Activated CD4-positive, alpha-beta memory T cell treated with anti-CD3 and anti-CD28 coated beads, Interleukin-2, amount 10 ng/mL, durations not matched to agents 7 days and 5 days (primary cell): ENCODE measurements at regions not wholly inside any gene's neighbourhood (a gene's known extent, or its start where the extent isn't known, plus 50 kb on each side); places are given as distances from the start of the nearest gene placed in this dataset.
"Not testable (repeated sequence)": the region's sequence is repeated elsewhere in the genome, so short reads cannot be mapped to it uniquely, and the experiment has no call there.

ENCODE experiments used
- CTCF ChIA-PET: fragments of 350-600 bp; sonication (Branson Sonifier 250); formaldehyde crosslinking; loops from one replicate; lab custom pipeline; 2021; ENCODE audit warnings: antibody characterized with exemption, inconsistent platforms; lab: Charles Lee
- POLR2A ChIA-PET: fragments of 350-600 bp; sonication (Branson Sonifier 250); formaldehyde crosslinking; loops from one replicate; lab custom pipeline; 2021; ENCODE audit warnings: antibody characterized with exemption; lab: Charles Lee
- DNase-seq: peaks from one replicate; pipeline ENCODE4 v3.0.0-alpha.2; 2020
- H3K27ac Mint-ChIP-seq: one replicate; pipeline ENCODE4 v1.8.0; 2021; ENCODE audit warnings: mild to moderate bottlenecking, mixed read lengths
- H3K27me3 Mint-ChIP-seq: one replicate; pipeline ENCODE4 v1.8.0; 2021; ENCODE audit warnings: mixed read lengths
- H3K36me3 Mint-ChIP-seq: one replicate; pipeline ENCODE4 v1.8.0; 2021; ENCODE audit warnings: low read depth, mixed read lengths
- H3K4me1 Mint-ChIP-seq: one replicate; pipeline ENCODE4 v1.8.0; 2021; ENCODE audit warnings: mixed read lengths
- H3K4me3 Mint-ChIP-seq: one replicate; pipeline ENCODE4 v1.8.0; 2021; ENCODE audit warnings: mild to moderate bottlenecking, mixed read lengths
- H3K9me3 Mint-ChIP-seq: one replicate; pipeline ENCODE4 v1.8.0; 2021; ENCODE audit warnings: mixed read lengths

DNA sequence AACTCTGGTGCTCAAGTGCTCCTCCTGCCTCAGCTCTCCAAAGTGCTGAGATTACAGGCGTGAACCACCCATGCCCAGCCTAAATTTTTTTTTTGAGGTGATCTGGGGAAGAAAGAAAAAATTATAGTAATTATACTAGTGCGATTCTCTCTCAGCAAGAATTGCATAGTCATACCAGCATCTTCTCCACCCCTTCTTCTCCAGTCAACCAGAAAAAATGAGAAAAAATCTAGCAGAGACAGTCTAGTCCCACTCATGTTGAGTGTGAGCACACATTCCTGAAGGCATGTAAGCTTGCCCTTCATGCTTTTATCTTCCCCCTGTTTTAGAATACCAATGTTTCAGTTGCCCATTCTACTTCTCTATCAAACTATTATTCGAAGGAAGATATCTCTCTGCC, 207.6 kb downstream of the S1PR1 start:
- ChIA-PET CTCF (interaction anchor here (1.7 kb wide), 1 partner anchor 9 kb away, joined by 5 read pairs; no protein-coding TSS in a partner anchor), POLR2A (no interaction called here)
- no peak for DNase-seq
- Mint-ChIP-seq H3K36me3 (no peaks in the 10 kb centered on the region), H3K27ac (no peak overlapping the region), H3K4me3 (no peak overlapping the region), H3K27me3 (peaks cover 14% of the 10 kb centered on the region), H3K9me3 (no peaks in the 10 kb centered on the region), H3K4me1 (no peaks in the 10 kb centered on the region)

DNA sequence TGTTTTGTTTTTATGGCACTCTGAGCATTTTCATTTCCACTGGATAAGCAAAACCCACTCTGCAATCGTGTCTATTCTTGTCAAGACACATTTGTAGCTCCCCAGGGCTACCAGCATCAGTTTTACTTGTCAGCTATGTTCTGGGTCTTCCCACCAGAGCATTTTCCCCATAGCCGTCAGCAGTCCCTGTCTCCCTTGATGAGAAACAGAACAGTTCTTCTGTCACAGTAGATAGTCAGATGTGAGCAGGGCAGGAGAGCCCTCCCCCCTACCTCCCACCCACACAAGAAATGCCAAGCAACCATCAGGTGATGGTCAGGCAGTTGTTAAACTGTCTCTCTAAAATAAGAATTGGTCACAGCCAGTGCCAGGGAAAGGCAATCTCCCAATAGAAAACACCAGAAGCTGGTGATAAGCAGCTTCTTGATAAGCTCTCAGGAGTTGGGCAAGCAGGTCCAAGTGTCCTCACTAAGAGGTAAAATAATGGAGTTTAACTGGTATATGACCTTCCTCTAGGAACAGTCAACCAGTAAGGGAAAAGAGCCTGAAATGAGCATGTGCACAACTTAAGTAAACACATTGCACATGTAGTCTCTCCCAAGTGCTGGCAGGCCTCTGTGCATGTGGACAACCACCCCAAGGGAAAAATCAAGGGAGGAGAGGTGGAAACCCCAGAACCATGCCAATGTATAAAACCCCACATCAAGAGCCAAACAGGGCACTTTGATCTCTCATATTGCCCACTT, 208.2 kb downstream of the S1PR1 start:
- peaks cover 13% of the 10 kb centered on the region for H3K27me3 Mint-ChIP-seq
- no peak for DNase-seq

DNA sequence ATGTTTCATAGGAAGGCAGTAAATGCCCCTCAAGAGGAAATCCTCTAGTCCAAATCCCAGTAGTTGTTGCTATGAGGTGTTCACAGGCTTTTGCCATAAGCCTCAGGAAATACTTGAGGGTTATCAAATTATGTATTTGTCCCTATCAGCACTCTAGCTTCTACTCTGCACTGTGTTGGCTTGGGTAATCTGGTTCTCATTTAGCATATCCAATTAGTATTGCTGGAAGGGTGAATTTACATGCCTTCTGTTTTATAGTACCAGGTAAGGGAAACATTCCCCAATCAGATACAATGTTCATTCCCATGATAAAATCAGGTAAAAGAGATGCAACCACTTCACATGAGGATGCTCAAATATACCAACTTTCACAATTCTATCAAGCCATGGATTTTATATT, 211.2 kb downstream of the S1PR1 start:
- H3K36me3 Mint-ChIP-seq, result peaks cover 6% of the 10 kb centered on the region
- peaks cover 9% of the 10 kb centered on the region for H3K9me3 Mint-ChIP-seq
- peaks cover 6% of the 10 kb centered on the region for H3K27me3 Mint-ChIP-seq
- H3K27ac Mint-ChIP-seq, result no peak overlapping the region
- CTCF ChIA-PET, result no interaction called here
- H3K4me3 Mint-ChIP-seq, result no peak overlapping the region
- POLR2A ChIA-PET, result no interaction called here
- DNase-seq, result no peak
- H3K4me1 Mint-ChIP-seq, result peaks cover 22% of the 10 kb centered on the region

More for the DNA sequence above, 208.2 kb downstream of the S1PR1 start:
- no peaks in the 10 kb centered on the region for H3K4me1 Mint-ChIP-seq
- H3K27ac Mint-ChIP-seq, result no peak overlapping the region
- POLR2A ChIA-PET, result no interaction called here
- H3K9me3 Mint-ChIP-seq, result no peaks in the 10 kb centered on the region
- no peak overlapping the region for H3K4me3 Mint-ChIP-seq
- CTCF ChIA-PET, result no interaction called here
- H3K36me3 Mint-ChIP-seq, result no peaks in the 10 kb centered on the region

DNA sequence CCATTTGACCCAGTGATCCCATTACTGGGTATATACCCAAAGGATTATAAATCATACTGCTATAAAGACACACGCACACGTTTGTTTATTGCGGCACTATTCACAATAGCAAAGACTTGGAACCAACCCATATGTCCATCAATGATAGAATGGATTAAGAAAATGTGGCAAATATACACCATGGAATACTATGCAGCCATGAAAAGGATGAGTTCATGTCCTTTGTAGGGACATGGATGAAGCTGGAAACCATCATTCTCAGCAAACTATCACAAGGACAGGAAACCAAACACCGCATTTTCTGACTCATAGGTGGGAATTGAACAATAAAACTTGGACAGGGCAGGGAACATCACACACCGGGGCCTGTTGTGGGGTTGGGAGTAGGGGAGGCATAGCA, 213.9 kb downstream of the S1PR1 start:
- H3K4me1 Mint-ChIP-seq, result peaks cover 35% of the 10 kb centered on the region
- H3K36me3 Mint-ChIP-seq, H3K27me3 Mint-ChIP-seq, H3K4me3 Mint-ChIP-seq, POLR2A ChIA-PET, H3K9me3 Mint-ChIP-seq, H3K27ac Mint-ChIP-seq, DNase-seq: not testable (repeated sequence)
- CTCF ChIA-PET, result interaction anchor here (0.9 kb wide), 1 partner anchor 141 kb away, joined by 3 read pairs; no protein-coding TSS in a partner anchor

DNA sequence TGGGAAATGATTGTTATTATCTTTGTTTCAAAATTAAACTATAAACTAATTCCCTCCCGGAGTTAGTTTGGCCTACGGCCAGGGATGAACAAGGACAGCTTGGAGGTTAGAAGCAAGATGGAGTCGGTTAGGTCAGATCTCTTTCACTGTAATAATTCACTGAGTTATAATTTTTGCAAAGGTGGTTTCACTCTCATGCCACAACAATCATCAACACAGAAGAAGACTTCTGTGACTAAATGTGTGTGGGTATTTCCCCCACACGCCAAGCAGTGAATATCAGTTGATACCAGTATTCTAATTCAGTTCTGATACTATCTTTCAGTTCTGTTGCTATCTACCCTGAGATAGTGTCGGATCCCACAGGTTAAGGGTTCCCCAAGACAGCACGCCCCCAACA, 215.1 kb downstream of the S1PR1 start:
- no peak for DNase-seq
- peaks cover 9% of the 10 kb centered on the region for H3K9me3 Mint-ChIP-seq
- H3K4me3 Mint-ChIP-seq, result no peak overlapping the region
- POLR2A ChIA-PET, result interaction anchor here (1.6 kb wide), 1 partner anchor 11 kb away, joined by 4 read pairs; no protein-coding TSS in a partner anchor
- CTCF ChIA-PET, result no interaction called here
- H3K27ac Mint-ChIP-seq, result peak overlapping the region; percentile 29
- peaks cover 6% of the 10 kb centered on the region for H3K36me3 Mint-ChIP-seq
- peaks cover 35% of the 10 kb centered on the region for H3K4me1 Mint-ChIP-seq
- peaks cover 7% of the 10 kb centered on the region for H3K27me3 Mint-ChIP-seq

DNA sequence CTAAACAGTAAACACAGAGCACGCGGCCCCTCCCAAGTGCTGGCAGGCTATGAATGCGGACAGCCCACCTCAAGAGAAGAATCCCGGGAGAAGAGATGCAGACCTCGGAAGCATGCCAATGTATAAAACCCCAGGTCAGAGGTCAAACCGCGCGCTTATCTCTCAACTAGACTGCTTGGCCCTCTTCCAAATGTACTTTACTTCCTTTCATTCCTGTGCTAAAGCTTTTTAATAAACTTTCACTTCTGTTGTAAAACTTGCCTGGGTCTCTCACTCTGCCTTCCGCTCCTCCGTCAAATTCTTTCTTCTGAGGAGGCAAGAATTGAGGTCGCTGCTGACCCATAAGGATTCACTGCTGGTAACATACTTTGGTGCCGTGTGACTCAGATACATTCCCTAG, 216.0 kb downstream of the S1PR1 start:
- Mint-ChIP-seq H3K27me3 (peaks cover 8% of the 10 kb centered on the region), H3K36me3 (peaks cover 6% of the 10 kb centered on the region), H3K27ac (no peak overlapping the region), H3K9me3 (peaks cover 9% of the 10 kb centered on the region), H3K4me1 (peaks cover 35% of the 10 kb centered on the region), H3K4me3 (no peak overlapping the region)
- no peak for DNase-seq
- POLR2A ChIA-PET, result interaction anchor here (1.6 kb wide), 1 partner anchor 12 kb away, joined by 4 read pairs; no protein-coding TSS in a partner anchor
- CTCF ChIA-PET, result interaction anchor here (1.0 to 2.1 kb wide), 3 partner anchors 9 to 143 kb away, joined by 3 to 5 read pairs (median 4); no protein-coding TSS in a partner anchor

DNA sequence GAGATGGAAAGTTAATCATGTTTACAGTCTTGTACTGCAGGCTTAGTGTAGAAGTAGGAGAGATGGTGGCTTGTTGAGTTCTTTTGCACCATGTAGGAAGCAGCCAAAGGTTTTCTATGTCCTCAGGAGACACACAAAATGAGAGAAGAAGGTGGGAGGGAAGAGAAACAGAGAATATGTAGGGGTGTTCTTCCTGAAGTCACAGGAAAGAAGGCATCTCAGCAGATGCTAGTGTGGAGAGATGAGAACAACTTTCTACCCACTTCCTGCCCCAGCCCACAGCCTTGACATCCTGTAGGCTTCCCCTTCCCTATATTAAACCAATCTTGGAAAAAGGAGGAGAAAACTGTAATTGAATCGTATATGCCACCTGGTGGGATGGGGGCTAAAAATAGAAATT, 217.0 kb downstream of the S1PR1 start:
- CTCF ChIA-PET, result interaction anchor here (1.0 to 2.3 kb wide), 6 partner anchors 10 to 144 kb away, joined by 3 to 12 read pairs (median 4); no protein-coding TSS in a partner anchor
- Mint-ChIP-seq H3K36me3 (peaks cover 6% of the 10 kb centered on the region), H3K4me3 (no peak overlapping the region), H3K27ac (no peak overlapping the region), H3K9me3 (peaks cover 9% of the 10 kb centered on the region), H3K27me3 (peaks cover 7% of the 10 kb centered on the region), H3K4me1 (peaks cover 35% of the 10 kb centered on the region)
- no peak for DNase-seq
- POLR2A ChIA-PET, result interaction anchor here (1.0 kb wide), 1 partner anchor 10 kb away, joined by 3 read pairs; no protein-coding TSS in a partner anchor

DNA sequence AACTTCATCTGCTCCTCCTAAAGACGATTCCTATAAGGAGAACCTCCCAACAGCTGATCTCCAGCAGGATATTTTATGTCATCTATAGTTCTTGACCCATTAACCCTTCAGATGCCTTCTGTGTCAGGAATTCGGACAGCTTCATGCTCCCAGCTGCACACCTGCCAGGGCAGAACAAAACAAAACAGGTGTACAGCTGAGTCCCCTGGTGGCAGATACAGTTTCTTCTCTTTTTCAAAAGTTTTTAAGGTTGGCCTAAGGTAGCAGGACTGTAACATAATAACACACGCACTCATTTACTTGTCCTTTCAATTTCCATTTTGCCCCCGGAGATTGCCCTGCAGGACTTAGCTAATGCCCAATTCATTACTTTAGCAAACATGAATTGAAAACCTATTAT, 218.3 kb downstream of the S1PR1 start:
- ChIA-PET CTCF (interaction anchor here (1.9 to 2.3 kb wide), 2 partner anchors 19 to 145 kb away, joined by 6 to 12 read pairs; no protein-coding TSS in a partner anchor), POLR2A (interaction anchor here (0.6 kb wide), 1 partner anchor 359 kb away, joined by 3 read pairs; no protein-coding TSS in a partner anchor)
- Mint-ChIP-seq H3K36me3 (peaks cover 6% of the 10 kb centered on the region), H3K4me1 (peaks cover 35% of the 10 kb centered on the region), H3K9me3 (peaks cover 9% of the 10 kb centered on the region), H3K27me3 (peaks cover 6% of the 10 kb centered on the region), H3K4me3 (no peak overlapping the region), H3K27ac (no peak overlapping the region)
- DNase-seq, result no peak

DNA sequence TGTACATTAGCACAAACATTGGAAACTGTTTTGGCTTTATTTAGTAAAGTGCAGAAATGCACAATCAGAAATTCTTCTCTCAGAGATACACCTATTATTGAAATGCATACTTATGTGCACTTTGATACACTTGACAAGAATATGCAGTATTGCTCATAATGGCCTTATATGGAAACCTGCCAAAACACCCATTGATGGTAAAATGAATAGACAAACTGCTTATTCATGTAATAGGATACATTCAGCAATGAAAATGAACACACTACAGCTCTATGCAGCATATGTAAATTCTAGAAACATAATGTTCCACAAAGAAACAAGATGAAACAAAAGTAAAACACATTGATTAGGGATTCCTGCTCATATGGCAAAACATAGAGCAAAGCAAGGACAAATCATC, 223.9 kb downstream of the S1PR1 start:
- no peaks in the 10 kb centered on the region for H3K9me3 Mint-ChIP-seq
- ChIA-PET CTCF (no interaction called here), POLR2A (no interaction called here)
- H3K4me1 Mint-ChIP-seq, result no peaks in the 10 kb centered on the region
- no peak for DNase-seq
- H3K27ac Mint-ChIP-seq, result no peak overlapping the region
- peaks cover 13% of the 10 kb centered on the region for H3K27me3 Mint-ChIP-seq
- no peak overlapping the region for H3K4me3 Mint-ChIP-seq
- H3K36me3 Mint-ChIP-seq, result no peaks in the 10 kb centered on the region

DNA sequence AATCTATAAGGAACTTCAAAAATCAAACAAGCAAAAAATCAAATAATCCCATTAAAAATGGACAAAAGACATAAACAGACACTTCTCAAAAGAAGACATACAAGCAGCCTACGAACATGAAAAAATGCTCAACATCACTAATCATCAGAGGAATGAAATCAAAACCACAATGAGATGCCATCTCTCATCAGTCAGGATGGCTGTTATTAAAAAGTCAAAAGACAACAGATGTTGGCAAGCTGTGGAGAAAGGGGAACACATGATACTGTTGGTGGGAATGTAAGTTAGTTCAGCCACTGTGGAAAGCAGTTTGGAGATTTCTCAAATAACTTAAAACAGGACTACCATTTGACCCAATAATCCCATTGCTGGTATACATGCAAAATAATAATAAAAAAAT, 226.4 kb downstream of the S1PR1 start:
- H3K4me1 Mint-ChIP-seq, result no peaks in the 10 kb centered on the region
- H3K27me3 Mint-ChIP-seq, result peaks cover 7% of the 10 kb centered on the region
- no peak for DNase-seq
- no peaks in the 10 kb centered on the region for H3K36me3 Mint-ChIP-seq
- POLR2A ChIA-PET, result no interaction called here
- no peak overlapping the region for H3K4me3 Mint-ChIP-seq
- CTCF ChIA-PET, result no interaction called here
- no peaks in the 10 kb centered on the region for H3K9me3 Mint-ChIP-seq
- H3K27ac Mint-ChIP-seq, result no peak overlapping the region

DNA sequence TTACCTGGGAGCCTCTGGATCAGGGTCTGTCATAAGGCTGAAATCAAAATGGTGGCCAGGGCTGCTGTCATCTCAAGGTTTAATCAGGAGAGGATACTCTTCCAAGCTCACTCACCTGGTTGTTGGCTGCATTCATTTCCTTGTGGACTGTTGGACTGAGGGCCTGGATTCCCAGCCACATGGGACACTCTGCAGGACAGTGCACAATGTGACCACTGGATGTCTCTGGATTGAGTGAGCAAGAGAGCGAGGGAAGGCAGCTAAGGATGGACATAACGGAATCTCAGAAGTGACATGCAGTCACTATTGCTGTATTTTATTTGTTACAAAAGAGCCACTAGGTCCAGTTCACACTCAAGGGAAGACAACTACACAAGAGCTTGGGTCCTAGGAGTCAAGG, 229.1 kb downstream of the S1PR1 start:
- DNase-seq, result no peak
- Mint-ChIP-seq H3K4me3 (no peak overlapping the region), H3K27ac (no peak overlapping the region), H3K9me3 (no peaks in the 10 kb centered on the region), H3K36me3 (no peaks in the 10 kb centered on the region), H3K4me1 (no peaks in the 10 kb centered on the region), H3K27me3 (peaks cover 4% of the 10 kb centered on the region)
- CTCF ChIA-PET, result interaction anchor here (1.3 kb wide), 1 partner anchor 12 kb away, joined by 4 read pairs; no protein-coding TSS in a partner anchor
- POLR2A ChIA-PET, result no interaction called here

DNA sequence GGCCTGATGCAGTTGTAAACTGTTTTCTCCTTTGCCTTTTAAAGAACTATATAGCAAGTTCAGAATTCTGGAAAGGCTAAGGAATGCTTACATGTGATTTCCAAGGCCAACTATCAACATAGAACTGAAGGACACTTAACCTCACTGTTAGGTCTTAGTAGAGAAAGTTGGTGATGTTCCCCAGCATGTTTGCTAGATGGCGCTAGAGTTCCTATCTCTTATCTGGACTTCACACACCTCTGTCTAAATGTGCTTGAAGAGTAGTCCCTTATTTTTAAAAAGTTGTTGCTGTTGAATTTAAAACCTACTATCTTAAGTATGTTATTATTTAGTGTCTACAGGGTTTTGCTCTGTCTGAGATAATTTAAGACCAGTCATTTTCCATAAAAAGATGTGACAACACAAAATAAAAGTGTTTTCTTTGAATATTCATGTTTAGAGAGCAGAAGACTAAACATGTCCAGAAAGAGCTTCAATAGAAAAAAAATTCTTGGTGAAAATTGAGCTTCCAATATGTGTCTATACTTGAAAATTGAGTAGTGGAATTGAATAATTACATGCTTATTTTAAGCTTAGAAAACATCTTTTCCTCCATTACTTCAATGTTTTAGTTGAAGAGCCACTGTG, 237.3 kb downstream of the S1PR1 start:
- no peak for DNase-seq
- Mint-ChIP-seq H3K27me3 (peaks cover 7% of the 10 kb centered on the region), H3K4me3 (no peak overlapping the region), H3K4me1 (no peaks in the 10 kb centered on the region), H3K27ac (no peak overlapping the region), H3K36me3 (no peaks in the 10 kb centered on the region), H3K9me3 (peaks cover 4% of the 10 kb centered on the region)
- ChIA-PET CTCF (interaction anchor here (0.6 to 2.2 kb wide), 11 partner anchors 9 to 165 kb away, joined by 3 to 12 read pairs (median 4); no protein-coding TSS in a partner anchor), POLR2A (no interaction called here)

DNA sequence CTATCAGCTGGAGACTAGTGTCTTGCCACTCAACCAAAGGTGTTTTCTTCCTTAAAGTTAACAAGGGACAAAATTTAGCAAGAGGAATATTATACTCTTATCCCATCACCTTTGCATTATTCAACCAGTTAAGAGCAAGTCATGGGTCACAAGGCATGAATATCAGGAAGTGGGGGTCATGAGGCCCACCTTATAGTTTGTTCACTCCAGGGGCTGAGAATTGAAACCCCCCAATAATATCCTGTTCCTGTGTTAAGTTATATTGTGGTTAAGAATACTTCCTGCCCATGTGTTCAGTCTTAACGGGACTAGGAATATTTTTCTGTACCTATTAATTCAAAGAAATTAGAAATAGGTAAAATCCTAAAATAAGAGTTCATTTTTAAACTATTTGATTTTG, 239.7 kb downstream of the S1PR1 start:
- DNase-seq, result no peak
- H3K4me3 Mint-ChIP-seq, result no peak overlapping the region
- no peaks in the 10 kb centered on the region for H3K36me3 Mint-ChIP-seq
- H3K27ac Mint-ChIP-seq, result no peak overlapping the region
- ChIA-PET CTCF (no interaction called here), POLR2A (no interaction called here)
- H3K4me1 Mint-ChIP-seq, result no peaks in the 10 kb centered on the region
- H3K27me3 Mint-ChIP-seq, result peaks cover 7% of the 10 kb centered on the region
- peaks cover 1% of the 10 kb centered on the region for H3K9me3 Mint-ChIP-seq
